Lower lobe of right lung (tissue), 2 donors: ENCODE measurements at regions not wholly inside any gene's neighbourhood (a gene's known extent, or its start where the extent isn't known, plus 50 kb on each side); places are given as distances from the start of the nearest gene placed in this dataset.

Source experiments
- ATAC-seq, 2 donors: fragments of 200-7000 bp; cut with Tn5 transposase; one replicate each; pipeline ENCODE4 v1.9.1; 2020 to 2022; ENCODE audit warnings: mild to moderate bottlenecking in 2 of 2, moderate library complexity in 2 of 2
- DNase-seq: peaks from one replicate; pipeline ENCODE4 v3.0.0-alpha.2; 2020
- H3K27ac ChIP-seq: fragments of 200-600 bp; one replicate; pipeline ENCODE4 v1.8.0; 2022
- H3K27me3 ChIP-seq: fragments of 200-600 bp; one replicate; pipeline ENCODE4 v1.8.0; 2022; ENCODE audit warnings: low read depth
- H3K36me3 ChIP-seq: fragments of 200-600 bp; one replicate; pipeline ENCODE4 v1.8.0; 2022; ENCODE audit warnings: mild to moderate bottlenecking
- H3K4me1 ChIP-seq: fragments of 200-600 bp; one replicate; pipeline ENCODE4 v1.8.0; 2022
- H3K4me3 ChIP-seq: fragments of 200-600 bp; one replicate; pipeline ENCODE4 v1.8.0; 2022; ENCODE audit warnings: mild to moderate bottlenecking
- H3K9me3 ChIP-seq: fragments of 200-600 bp; one replicate; pipeline ENCODE4 v1.8.0; 2022
- CTCF ChIP-seq: fragments of 200-600 bp; IDR thresholded peaks from one replicate; pipeline ENCODE4 v1.8.0; 2022; ENCODE audit warnings: antibody characterized with exemption, mild to moderate bottlenecking
- intact Hi-C: fragments of 100-400 bp; cut with DNase I; formaldehyde crosslinking; loops from one replicate; pipeline ENCODE4 v1.11.0; 2022
- donor health status: DM: no; HTN: yes; CAD: no; lungs with severe emphysema.

- H3K4me3 ChIP-seq = no peak overlapping the region
- no peak for DNase-seq
- no peaks in the 10 kb centered on the region for H3K9me3 ChIP-seq
- no peak overlapping the region for H3K27ac ChIP-seq
- TF ChIP-seq CTCF = no peak
- H3K4me1 ChIP-seq = no peaks in the 10 kb centered on the region
- no peaks in the 10 kb centered on the region for H3K27me3 ChIP-seq
- intact Hi-C loops = no loop called here
- no peak for ATAC-seq
- no peaks in the 10 kb centered on the region for H3K36me3 ChIP-seq
These were observed 65.2 kb upstream of the ADRA1B start for GRCh38 chr5:159851053-159851452.

- DNase-seq (no peak), ATAC-seq (no peak)
- TF ChIP-seq CTCF = no peak
- Histone ChIP-seq H3K27ac (no peak overlapping the region), H3K36me3 (no peaks in the 10 kb centered on the region), H3K9me3 (no peaks in the 10 kb centered on the region), H3K4me3 (no peak overlapping the region), H3K27me3 (no peaks in the 10 kb centered on the region), H3K4me1 (no peaks in the 10 kb centered on the region)
- intact Hi-C loops = no loop called here
These were observed 61.4 kb upstream of the ADRA1B start for GRCh38 chr5:159854916-159855315.

GRCh38 chr5:159855476-159856191, 60.6 kb upstream of the ADRA1B start:
- intact Hi-C loops = no loop called here
- TF ChIP-seq CTCF = no peak
- Histone ChIP-seq H3K36me3 (no peaks in the 10 kb centered on the region), H3K4me1 (no peaks in the 10 kb centered on the region), H3K4me3 (no peak overlapping the region), H3K27ac (no peak overlapping the region), H3K27me3 (no peaks in the 10 kb centered on the region), H3K9me3 (no peaks in the 10 kb centered on the region)
- DNase-seq (no peak), ATAC-seq (no peak)

- H3K27ac ChIP-seq = no peak overlapping the region
- H3K27me3 ChIP-seq = no peaks in the 10 kb centered on the region
- DNase-seq (no peak), ATAC-seq (no peak)
- no peak for TF ChIP-seq CTCF
- H3K9me3 ChIP-seq = no peaks in the 10 kb centered on the region
- H3K4me3 ChIP-seq = no peak overlapping the region
- no peaks in the 10 kb centered on the region for H3K4me1 ChIP-seq
- intact Hi-C loops = no loop called here
- H3K36me3 ChIP-seq = no peaks in the 10 kb centered on the region
These were observed 57.4 kb upstream of the ADRA1B start for GRCh38 chr5:159858871-159859270.

GRCh38 chr5:159861086-159861485, 55.2 kb upstream of the ADRA1B start:
- H3K36me3 ChIP-seq = no peaks in the 10 kb centered on the region
- intact Hi-C loops = no loop called here
- DNase-seq (no peak), ATAC-seq (no peak)
- no peaks in the 10 kb centered on the region for H3K27me3 ChIP-seq
- TF ChIP-seq CTCF = no peak
- no peak overlapping the region for H3K27ac ChIP-seq
- H3K4me3 ChIP-seq = no peak overlapping the region
- no peaks in the 10 kb centered on the region for H3K9me3 ChIP-seq
- H3K4me1 ChIP-seq = no peaks in the 10 kb centered on the region
